ENCODE measurements at regions not wholly inside any gene's neighbourhood (a gene's known extent, or its start where the extent isn't known, plus 50 kb on each side); places are given as distances from the start of the nearest gene placed in this dataset.
"Not testable (repeated sequence)": the region's sequence is repeated elsewhere in the genome, so short reads cannot be mapped to it uniquely, and the experiment has no call there.

GRCh38 chr17:72573492-72573801 lies 452.6 kb downstream of the SOX9 start:
- DNase-seq (ENCODE audit: low read depth, low spot score): not testable (repeated sequence)

GRCh38 chr17:72574675-72575510 lies 454.1 kb downstream of the SOX9 start:
- no peak for DNase-seq (ENCODE audit: low read depth, low spot score)

GRCh38 chr17:72575542-72576233 lies 454.9 kb downstream of the SOX9 start:
- DNase-seq (ENCODE audit: low read depth, low spot score): no peak

- DNase-seq (ENCODE audit: low read depth, low spot score): no peak
These were observed 455.5 kb downstream of the SOX9 start for GRCh38 chr17:72576289-72576759.

GRCh38 chr17:72578817-72579470 lies 458.1 kb downstream of the SOX9 start:
- DNase-seq (ENCODE audit: low read depth, low spot score): no peak

- no peak for DNase-seq (ENCODE audit: low read depth, low spot score)
These were observed 459.1 kb downstream of the SOX9 start for GRCh38 chr17:72579990-72580320.

GRCh38 chr17:72580321-72581127 lies 459.7 kb downstream of the SOX9 start:
- no peak for DNase-seq (ENCODE audit: low read depth, low spot score)

- no peak for DNase-seq (ENCODE audit: low read depth, low spot score)
These were observed 466.3 kb downstream of the SOX9 start for GRCh38 chr17:72587156-72587555.

- DNase-seq (ENCODE audit: low read depth, low spot score): no peak
These were observed 467.1 kb downstream of the SOX9 start for GRCh38 chr17:72587773-72588511.

- no peak for DNase-seq (ENCODE audit: low read depth, low spot score)
These were observed 467.7 kb downstream of the SOX9 start for GRCh38 chr17:72588561-72588960.

- DNase-seq (ENCODE audit: low read depth, low spot score): no peak
These were observed 468.1 kb downstream of the SOX9 start for GRCh38 chr17:72588961-72589360.

GRCh38 chr17:72590382-72590781 lies 469.6 kb downstream of the SOX9 start:
- no peak for DNase-seq (ENCODE audit: low read depth, low spot score)

- no peak for DNase-seq (ENCODE audit: low read depth, low spot score)
These were observed 470.1 kb downstream of the SOX9 start for GRCh38 chr17:72590882-72591281.

- no peak for DNase-seq (ENCODE audit: low read depth, low spot score)
These were observed 470.7 kb downstream of the SOX9 start for GRCh38 chr17:72591289-72592241.

GRCh38 chr17:72592242-72592966 lies 471.6 kb downstream of the SOX9 start:
- peak; percentile 65 for DNase-seq (ENCODE audit: low read depth, low spot score)

- DNase-seq (ENCODE audit: low read depth, low spot score): no peak
These were observed 472.1 kb downstream of the SOX9 start for GRCh38 chr17:72592967-72593325.

GRCh38 chr17:72594248-72594647 lies 473.4 kb downstream of the SOX9 start:
- DNase-seq (ENCODE audit: low read depth, low spot score): no peak
